Fibroblast of skin of right quadriceps (primary cell): ENCODE measurements at regions not wholly inside any gene's neighbourhood (a gene's known extent, or its start where the extent isn't known, plus 50 kb on each side); places are given as distances from the start of the nearest gene placed in this dataset.
"Not testable (repeated sequence)": the region's sequence is repeated elsewhere in the genome, so short reads cannot be mapped to it uniquely, and the experiment has no call there.

Experiments
- DNase-seq: peaks from one replicate; pipeline ENCODE4 v3.0.0-alpha.2; 2013

DNA sequence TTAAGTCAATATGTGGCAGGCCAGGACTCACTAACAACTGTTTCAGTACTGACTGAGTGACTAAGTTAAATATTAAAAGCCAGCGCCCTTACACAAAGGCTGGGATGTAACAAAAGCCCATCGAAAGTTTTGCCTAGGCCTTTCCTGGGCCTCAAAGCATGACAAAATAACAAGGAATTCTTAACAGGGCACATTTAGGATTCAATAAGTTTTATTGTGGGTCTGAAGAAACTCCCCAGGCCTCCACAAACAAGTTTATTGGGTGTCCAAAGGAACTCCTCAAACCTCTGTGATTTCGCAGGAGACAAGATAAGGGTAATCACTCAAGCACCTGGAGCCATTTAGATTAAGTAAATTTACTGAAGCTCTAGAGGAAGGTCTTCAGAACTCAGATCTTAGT, 130.7 kb upstream of the SGCG start:
- no peak for DNase-seq

DNA sequence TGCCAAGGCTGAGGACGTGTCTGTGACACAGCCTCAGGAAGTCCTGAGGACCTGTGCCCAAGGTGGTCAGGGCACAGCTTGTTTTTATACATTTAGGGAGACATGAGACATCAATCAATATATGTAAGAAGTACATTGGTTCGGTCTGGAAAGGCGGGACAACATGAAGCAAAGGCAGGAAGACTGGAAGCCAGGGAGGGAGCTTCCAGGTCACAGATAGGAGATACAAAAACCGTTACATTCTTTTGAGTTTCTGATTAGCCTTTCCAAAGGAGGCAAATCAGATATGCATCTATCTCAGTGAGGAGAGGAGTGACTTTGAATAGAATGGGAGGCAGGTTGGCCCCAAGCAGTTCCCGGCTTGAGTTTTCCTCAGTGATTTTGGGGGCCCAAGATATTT, 127.1 kb upstream of the SGCG start:
- not testable (repeated sequence) for DNase-seq

DNA sequence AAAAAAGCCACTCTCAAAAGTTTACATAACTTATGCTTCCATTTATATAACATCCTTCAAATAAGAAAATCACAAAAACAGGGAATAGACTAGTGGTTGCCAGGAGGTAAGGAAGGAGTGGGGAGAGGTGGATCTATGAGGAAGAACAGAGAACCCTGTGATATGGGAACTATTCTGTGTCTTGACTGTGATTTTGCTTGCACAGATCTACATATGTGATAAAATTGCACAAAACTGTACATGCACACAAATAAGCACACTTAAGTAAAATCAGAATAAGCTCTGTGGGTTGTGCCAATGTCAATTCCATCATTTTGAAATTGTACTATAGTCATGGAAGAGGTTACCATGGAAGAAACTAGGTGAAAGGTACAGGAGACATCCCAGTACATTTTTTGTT, 121.6 kb upstream of the SGCG start:
- DNase-seq, result no peak

DNA sequence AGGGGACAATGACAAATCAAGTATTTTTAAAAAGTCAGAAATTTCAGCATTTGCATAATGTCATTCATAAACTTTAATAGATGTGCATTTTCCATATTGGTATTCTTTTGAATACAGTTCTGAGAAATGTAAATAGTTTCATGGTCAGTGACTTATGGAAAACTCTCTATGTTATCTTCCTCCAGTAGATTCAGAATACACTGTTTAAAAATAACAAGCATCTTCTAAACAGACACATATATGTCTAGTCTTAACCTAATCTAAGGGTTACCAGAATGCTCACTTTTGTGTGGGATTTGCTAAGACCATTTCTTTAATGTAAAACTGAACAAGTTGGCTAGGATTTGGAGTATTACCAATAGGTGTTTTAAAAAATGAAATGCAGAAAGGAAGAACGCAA, 119.8 kb upstream of the SGCG start:
- DNase-seq, result no peak

DNA sequence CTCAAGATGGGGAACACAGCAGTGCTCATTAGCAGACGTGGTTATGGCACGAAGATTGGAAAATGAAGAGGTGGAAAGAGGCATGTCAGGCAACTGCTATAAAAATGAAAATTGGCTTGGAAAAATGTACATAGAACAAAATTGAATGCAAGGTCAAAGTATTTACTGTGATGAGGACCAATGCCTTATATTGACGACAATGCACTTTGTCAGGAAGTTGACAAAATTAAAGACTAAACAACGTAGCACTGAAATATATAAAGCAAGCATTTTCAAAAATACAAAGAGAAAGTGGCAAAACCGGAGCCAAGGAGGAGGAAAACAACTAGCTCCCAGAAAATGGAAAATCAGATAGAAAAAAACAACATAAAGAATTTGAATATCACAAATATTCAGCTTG, 113.7 kb upstream of the SGCG start:
- no peak for DNase-seq

DNA sequence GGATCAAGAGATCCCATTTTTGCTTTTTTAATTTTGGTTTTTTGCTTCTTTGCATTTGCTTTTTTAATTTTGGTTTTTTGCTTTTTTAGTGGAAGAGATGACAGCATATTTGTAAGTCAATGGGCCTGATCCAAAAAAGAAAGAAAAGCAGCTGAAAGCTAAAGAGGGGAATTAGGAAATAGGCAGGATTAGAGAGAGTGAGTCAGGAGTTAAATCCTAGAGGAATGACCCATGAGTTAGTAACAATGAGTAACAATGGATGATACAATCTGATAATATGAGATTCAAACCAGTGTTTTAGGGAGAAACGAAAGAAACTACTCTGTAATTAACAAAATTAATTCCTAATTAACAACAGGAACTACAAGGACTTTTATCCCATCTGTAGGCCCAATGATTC, 111.2 kb upstream of the SGCG start:
- DNase-seq, result peak; percentile 79

DNA sequence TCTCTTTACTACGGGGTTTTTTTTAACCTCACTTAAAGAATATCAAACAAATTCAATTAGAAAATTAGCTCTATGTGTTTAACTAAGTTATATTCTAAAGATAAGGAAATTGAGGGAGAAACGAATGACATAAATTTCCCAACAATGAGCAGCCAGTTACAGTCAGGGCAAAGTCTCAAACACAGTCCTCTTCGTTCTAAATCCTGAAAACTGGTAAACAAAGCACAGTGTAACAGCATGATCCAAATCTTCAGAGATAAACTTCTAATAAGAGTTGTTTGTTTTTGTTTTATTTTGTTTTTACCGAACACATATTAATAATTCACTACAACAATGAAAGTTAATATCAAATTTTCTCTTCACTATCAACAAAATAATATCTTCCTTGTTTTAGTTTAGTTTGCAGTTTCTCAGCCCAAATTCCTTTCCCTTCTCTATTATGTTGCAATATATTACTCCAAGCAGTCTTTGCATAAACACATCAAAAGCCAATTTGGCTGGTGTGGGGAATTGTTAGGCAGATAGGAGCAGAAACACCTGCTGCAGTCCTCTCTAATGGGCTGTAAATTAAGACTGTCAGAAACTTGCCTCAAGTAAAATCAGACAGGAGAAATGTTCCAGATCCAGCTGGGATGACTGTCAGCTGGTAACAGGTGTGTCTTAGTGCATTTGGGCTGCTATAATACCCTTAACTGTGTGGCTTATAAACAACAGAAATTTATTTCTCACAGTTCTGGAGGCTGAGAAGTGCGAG, 106.5 kb upstream of the SGCG start:
- DNase-seq, result no peak

DNA sequence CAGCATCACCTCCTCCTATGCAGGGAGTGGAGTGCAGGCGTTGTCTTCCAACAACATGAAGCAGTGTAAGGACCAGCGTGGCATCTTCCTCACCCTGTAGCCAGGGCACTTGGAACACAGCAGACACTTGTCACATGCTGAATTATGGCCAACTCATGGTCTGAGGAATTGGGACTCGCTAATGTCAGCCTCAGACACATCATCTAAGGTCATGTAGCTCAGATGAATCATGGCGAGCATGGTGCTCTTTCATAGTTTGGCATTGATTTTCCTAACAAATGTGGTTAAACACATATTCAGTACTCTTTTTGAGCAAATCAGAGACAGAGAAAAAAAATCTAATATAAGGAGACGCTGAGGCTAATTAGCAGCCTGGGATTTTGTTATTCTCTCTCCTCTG, 99.6 kb upstream of the SGCG start:
- peak; percentile 31 for DNase-seq

DNA sequence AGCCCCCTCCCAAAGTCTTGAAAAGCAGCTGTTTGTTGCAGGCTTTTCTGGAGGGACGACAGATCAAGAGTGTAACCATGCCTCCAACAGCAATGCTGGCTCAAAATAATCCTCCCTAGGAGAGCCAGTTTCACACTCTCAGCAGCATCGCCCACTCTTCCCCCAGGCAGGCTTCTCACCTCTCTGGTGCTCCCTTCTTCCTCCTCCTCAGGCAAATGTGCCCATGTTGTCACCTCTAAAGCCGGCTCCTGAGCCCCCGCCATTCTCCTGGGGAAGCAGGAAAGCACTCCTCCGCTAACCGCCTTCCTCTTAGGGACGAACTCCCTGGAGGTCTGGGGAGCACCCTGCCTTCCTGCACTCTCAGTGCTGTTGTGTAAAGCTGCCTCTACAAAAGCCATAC, 98.9 kb upstream of the SGCG start:
- no peak for DNase-seq

DNA sequence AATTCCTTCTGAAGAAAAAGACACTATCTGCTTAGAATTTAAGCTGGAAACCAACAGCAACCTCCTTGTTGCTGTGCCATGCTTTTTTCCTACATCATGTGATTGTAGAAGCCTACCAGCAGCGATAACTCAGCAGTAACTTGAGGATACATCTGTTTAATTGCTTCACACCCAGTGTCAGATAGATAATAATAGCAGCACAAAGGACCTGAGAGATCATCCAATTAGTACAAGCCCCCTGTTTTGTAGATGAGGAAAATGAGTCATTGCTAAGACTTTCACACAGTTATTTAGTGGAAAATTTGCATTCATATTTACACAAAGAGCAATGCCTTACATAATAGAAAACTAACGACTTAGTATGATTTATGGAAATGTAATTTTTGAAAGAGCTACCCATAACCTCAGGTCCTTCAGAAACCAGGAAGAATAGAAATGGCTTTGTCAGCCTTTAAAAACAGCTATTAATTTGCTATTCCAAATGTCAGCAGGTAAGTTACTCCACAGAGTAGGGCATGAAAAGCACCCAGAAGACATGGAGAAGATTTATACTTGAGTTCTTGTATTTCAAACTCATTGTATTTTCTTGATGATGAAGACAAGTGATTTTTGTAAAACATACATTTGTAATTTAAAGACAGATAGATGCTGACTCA, 93.7 kb upstream of the SGCG start:
- no peak for DNase-seq

DNA sequence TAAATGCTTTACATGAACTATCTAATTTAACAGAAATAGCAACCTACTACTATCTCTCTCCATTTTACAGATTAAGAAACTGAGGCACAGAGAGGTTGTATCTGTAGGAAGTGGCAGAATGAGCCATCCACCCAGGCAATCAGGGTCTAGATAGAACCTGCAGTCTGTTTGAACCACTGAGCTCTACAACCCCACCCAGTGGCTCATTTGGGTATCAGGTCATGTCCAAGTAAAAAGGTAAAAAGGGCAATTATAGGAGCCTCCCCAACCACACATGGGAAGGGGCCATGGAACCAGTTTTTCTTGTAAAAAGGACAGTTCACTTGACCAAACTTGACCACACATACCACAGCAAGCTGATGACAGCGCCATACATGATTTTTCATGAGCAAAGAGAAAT, 92.9 kb upstream of the SGCG start:
- DNase-seq, result no peak

DNA sequence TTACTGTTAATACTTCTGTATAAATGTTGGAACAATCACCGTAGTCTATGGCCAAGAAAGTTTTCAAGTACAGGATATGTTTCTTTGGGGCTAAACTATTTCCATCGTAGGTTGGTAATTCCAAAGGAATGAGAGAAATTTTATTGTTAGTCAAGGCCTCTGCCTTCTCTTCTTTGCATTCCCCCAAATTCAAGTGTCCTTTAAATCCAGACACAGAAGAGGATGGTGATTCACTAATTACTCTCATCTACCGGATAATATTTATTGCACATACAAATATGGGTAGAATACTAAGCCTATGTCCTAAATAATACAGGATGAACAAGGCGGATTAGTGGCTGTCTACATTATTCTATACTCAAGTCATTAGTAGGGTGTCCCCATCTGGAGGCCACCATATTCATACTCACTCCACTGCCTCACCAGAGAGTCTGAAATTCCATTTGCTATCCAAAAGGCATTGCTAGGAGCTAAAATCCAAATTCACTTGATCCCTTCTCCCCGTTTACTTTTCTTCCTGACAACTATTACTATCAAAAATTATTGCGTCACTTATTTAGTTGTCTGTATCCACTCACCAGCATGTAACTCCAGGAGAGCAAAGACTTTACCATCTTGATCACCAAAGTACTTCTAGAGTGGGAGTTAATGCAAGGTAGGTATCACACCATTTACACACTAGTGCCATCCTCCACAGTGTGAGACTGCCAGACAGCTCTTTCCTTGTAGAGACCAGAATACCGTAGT, 82.4 kb upstream of the SGCG start:
- DNase-seq, result peak; percentile 48

DNA sequence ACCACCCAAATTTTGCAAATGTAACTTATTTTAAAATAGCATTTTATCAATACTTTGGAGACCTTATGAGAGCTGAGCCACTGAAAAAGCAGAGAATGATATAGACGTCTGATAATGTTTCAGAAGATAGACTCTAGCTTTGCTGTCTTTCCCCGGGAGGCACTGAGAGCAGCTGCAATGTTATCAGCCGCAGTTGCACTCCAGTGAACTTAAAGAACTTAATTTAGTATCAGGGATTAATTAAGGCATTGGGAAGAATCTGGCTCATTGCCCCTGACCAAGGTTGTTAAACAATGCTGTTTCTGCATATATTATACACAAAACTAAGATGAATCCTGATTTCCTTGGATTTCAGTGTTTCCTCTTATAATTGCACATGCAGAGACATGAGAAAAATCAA, 75.7 kb upstream of the SGCG start:
- DNase-seq, result no peak

DNA sequence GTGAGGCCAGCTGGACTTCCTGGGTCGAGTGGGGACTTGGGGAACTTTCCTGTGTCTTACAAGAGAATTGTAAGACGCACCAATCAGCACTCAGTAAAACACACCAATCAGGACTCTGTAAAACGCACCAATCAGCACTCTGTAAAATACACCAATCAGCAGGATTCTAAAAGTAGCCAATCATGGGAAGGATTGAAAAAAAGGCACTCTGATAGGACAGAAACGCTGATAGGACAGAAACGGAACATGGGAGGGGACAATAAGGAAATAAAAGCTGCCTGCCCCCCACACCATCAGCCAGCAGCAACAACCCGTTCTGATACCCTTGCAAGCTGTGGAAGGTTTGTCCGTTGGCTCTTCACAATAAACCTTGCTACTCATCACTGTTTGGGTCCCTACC, 73.1 kb upstream of the SGCG start:
- DNase-seq, result no peak

DNA sequence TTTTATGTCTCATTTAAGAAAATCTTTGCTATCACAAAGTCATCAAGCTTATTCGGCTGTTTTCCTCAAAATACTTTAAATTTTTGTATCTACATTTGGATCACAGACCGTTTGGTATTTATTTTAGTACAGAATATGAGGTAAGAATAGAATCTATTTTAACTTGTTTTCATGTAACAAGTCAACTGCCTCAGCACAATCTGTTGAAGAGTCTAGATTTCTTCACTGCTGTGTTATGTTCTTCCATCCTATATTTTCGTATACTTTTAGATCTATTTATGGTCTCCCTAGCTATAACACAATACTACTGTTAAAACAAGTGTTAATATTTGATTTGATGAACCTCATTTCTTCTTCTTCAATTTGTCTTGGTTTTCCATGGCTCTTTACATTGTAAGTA, 61.6 kb upstream of the SGCG start:
- DNase-seq, result no peak

DNA sequence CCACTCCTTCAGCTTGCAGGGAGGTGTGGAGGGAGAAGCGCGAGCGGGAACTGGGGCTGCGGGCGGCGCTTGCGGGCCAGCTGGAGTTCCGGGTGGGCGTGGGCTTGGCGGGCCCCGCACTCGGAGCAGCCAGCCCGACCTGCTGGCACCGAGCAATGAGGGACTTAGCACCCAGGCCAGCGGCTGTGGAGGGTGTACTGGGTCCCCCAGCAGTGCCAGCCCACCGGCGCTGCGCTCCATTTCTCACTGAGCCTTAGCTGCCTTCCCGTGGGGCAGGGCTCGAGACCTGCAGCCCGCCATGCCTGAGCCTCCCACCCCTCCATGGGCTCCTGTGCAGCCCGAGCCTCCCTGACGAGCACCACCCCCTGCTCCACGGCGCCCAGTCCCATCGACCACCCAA, 53.2 kb upstream of the SGCG start:
- DNase-seq, result not testable (repeated sequence)

DNA sequence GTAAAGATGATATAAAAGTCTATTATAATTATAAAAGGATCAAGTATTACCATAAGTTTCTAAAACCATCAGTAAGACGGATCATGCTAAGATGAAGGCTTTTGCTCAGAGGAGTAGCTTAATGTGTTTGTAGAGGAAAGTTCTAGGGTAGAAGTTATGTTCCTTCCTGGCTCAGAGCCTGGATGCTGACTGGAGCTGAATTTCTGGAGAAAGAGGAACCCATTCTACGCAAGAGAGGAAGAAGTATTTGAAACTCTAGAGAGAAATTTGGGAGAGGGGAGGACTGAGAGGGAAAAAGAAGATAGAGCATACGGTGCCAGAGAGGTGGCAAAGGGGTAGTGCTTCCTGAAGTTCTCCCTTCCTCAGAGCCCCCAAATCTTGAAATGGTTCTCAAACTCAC, 51.4 kb upstream of the SGCG start:
- no peak for DNase-seq
